Thoracic aorta (tissue), 2 donors: ENCODE measurements at regions not wholly inside any gene's neighbourhood (a gene's known extent, or its start where the extent isn't known, plus 50 kb on each side); places are given as distances from the start of the nearest gene placed in this dataset.
"Not testable (repeated sequence)": the region's sequence is repeated elsewhere in the genome, so short reads cannot be mapped to it uniquely, and the experiment has no call there.

Experiments used
- ATAC-seq: fragments of 150-250 bp; one replicate; pipeline ENCODE4 v1.8.0; 2017; ENCODE audit warnings: low read depth; ENCODE audit not compliant: insufficient number of reproducible peaks, low FRiP score
- DNase-seq: peaks from one replicate; pipeline ENCODE4 v3.0.0-alpha.2; 2020; ENCODE audit warnings: low spot score
- H3K27ac ChIP-seq, 2 donors: fragments of 200-600 bp; sonication (generic); 1 replicate in 1 of 2; 2 replicates in 1 of 2; pipeline ENCODE4 v1.5.1; 2016; ENCODE audit warnings: mild to moderate bottlenecking in 2 of 2, moderate library complexity in 2 of 2
- H3K27me3 ChIP-seq: fragments of 200-600 bp; sonication (generic); replicated peaks from 2 replicates; pipeline ENCODE4 v1.6.0; 2016; ENCODE audit warnings: mild to moderate bottlenecking; ENCODE audit not compliant: insufficient read depth
- H3K36me3 ChIP-seq: fragments of 200-600 bp; sonication (generic); one replicate; pipeline ENCODE4 v1.5.1; 2016
- H3K4me1 ChIP-seq, 2 donors: fragments of 200-600 bp; sonication (generic); 1 replicate in 1 of 2; 2 replicates in 1 of 2; pipeline versions ENCODE4 v1.5.1 to v1.6.0; 2016; ENCODE audit warnings: low read depth in 2 of 2, mild to moderate bottlenecking in 1 of 2; ENCODE audit not compliant: control insufficient read depth in 1 of 2
- H3K4me3 ChIP-seq: fragments of 200-600 bp; sonication (generic); 2 replicates; pipeline ENCODE4 v1.5.1; 2016; ENCODE audit warnings: mild to moderate bottlenecking
- H3K9me3 ChIP-seq: fragments of 200-600 bp; sonication (generic); 2 replicates; pipeline ENCODE4 v1.5.1; 2016
- CTCF ChIP-seq: fragments of 200-600 bp; sonication (generic); IDR thresholded peaks from one replicate; pipeline ENCODE4 v1.5.1; 2019; ENCODE audit warnings: antibody characterized with exemption

DNA sequence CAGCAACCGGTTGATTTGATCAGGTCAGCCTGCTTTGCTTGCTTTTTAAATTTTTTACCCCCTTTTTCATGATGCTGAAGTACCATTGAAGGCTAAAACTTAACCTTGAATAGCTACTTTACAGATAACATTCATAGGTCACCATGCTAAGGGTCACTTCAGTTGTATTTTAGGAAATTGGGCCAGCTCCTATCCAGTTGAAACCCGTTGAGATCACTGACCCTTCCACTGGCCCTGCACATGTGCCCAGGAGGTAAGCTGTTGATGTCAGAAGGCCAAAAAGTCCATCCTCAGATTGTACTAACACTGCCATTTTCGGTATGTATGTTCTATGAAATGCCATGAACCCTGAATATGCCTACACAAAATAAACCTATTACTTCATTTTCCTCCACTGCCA lies 133.0 kb upstream of the FAT4 start:
- Histone ChIP-seq H3K27me3 (no peaks in the 10 kb centered on the region), H3K36me3 (no peaks in the 10 kb centered on the region), H3K4me3 (no peak overlapping the region), H3K27ac (no peak overlapping the region), H3K9me3 (no peaks in the 10 kb centered on the region), H3K4me1 (no peaks in the 10 kb centered on the region)
- ATAC-seq (no peak), DNase-seq (no peak)
- TF ChIP-seq CTCF: no peak

- H3K9me3 ChIP-seq: no peaks in the 10 kb centered on the region
- H3K4me1 ChIP-seq: no peaks in the 10 kb centered on the region
- no peak overlapping the region for H3K27ac ChIP-seq
- no peak for TF ChIP-seq CTCF
- no peaks in the 10 kb centered on the region for H3K27me3 ChIP-seq
- H3K4me3 ChIP-seq: no peak overlapping the region
- no peak for ATAC-seq
- H3K36me3 ChIP-seq: no peaks in the 10 kb centered on the region
- no peak for DNase-seq
Measured at GRCh38 chr4:125179727-125180126, 135.0 kb upstream of the FAT4 start.

DNA sequence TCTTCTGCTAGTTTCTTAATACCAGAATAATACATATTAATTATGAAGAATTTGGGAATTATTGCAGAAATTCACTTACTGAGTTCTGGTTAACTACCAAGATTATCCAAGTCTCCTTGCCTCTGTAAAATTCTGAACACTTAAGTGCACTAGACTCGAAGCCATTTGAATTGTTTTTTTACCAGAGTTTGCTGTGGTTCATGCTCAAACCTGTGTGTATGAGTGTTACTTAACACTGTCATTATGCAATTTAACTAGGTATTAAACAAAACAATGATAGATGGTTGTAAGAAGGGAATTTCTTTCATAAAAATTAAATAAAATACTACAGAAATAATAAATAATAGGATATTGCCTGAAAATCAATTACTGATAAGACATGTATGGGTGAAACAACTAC lies 145.6 kb upstream of the FAT4 start:
- H3K27ac ChIP-seq: no peak overlapping the region
- DNase-seq (no peak), ATAC-seq (no peak)
- no peaks in the 10 kb centered on the region for H3K9me3 ChIP-seq
- H3K27me3 ChIP-seq: no peaks in the 10 kb centered on the region
- H3K36me3 ChIP-seq: no peaks in the 10 kb centered on the region
- no peak for TF ChIP-seq CTCF
- no peak overlapping the region for H3K4me3 ChIP-seq
- H3K4me1 ChIP-seq: no peaks in the 10 kb centered on the region

DNA sequence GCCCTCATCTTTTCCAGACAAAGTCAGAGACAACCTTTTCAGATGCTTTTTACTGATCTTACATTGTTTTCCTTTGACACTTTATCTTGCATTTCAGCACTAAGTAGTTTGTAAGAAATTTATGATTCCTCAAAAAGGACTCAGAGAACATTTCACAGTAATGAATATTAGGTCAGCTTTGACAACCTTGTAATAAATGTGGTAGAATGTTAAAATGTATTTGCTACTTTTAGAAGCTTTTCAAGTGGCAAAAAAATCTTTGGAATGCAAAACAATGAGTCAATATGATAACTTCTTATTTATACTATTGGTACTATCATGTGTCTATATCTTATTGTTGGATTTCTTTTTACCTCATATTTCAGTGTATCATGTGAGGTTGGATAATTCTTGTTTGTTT lies 146.2 kb upstream of the FAT4 start:
- ATAC-seq: no peak
- no peak for DNase-seq
- TF ChIP-seq CTCF: no peak
- no peak overlapping the region for H3K27ac ChIP-seq
- no peaks in the 10 kb centered on the region for H3K9me3 ChIP-seq
- no peaks in the 10 kb centered on the region for H3K27me3 ChIP-seq
- H3K36me3 ChIP-seq: no peaks in the 10 kb centered on the region
- H3K4me3 ChIP-seq: no peak overlapping the region
- no peaks in the 10 kb centered on the region for H3K4me1 ChIP-seq

DNA sequence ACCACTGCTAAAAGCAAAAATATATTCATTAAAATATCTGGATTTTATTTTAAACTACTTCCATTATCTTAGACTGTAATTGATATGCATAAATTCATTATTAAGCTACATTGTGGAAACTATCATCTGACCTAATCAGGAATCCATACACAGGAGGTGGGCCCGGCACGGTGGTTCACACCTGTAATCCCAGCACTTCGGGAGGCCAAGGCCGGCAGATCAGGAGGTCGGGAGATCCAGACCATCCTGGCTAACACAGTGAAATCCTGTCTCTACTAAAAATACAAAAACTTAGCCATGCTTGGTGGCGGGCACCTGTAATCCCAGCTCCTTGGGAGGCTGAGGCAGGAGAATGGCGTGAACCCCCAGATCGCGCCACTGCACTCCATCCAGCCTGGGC lies 148.7 kb upstream of the FAT4 start:
- DNase-seq, H3K4me1 ChIP-seq, H3K9me3 ChIP-seq, H3K27ac ChIP-seq, H3K4me3 ChIP-seq, H3K27me3 ChIP-seq, ATAC-seq, H3K36me3 ChIP-seq: not testable (repeated sequence)

DNA sequence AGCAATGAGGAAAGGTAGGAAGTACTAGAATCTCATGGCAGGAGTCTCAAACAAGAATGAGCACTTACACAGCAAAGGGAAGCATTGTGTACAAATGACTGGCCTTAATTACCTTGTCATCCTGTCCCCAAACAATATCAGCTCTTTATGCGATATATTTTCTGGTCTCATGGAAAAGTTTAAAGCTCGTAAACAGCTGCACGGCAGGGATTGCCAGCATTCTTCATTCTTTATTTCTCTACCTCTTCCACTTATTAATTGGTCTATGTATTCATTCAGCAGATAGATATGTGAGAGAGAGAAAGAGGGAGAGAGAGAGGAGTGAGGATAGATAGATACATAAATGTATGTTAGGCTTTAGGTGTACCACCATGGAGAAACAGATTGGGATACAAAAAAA lies 155.8 kb upstream of the FAT4 start:
- Histone ChIP-seq H3K27ac (no peak overlapping the region), H3K4me3 (no peak overlapping the region), H3K9me3 (no peaks in the 10 kb centered on the region), H3K36me3 (no peaks in the 10 kb centered on the region), H3K4me1 (no peaks in the 10 kb centered on the region), H3K27me3 (no peaks in the 10 kb centered on the region)
- no peak for ATAC-seq
- no peak for DNase-seq
- no peak for TF ChIP-seq CTCF
